Head of caudate nucleus (tissue), 42 donors: ENCODE measurements at regions not wholly inside any gene's neighbourhood (a gene's known extent, or its start where the extent isn't known, plus 50 kb on each side); places are given as distances from the start of the nearest gene placed in this dataset.
A peak's percentile ranks its signal among the peaks of the same experiment; 100 is the strongest.

Experiments used
- DNase-seq, 42 donors: peaks; one replicate each; pipeline versions ENCODE4 v3.0.0 to v3.0.0-alpha.2; 2020 to 2021; ENCODE audit warnings: mixed read lengths in 7 of 42
- intact Hi-C: fragments of 100-400 bp; cut with DNase I; formaldehyde crosslinking; loops from one replicate; pipeline ENCODE4 v1.15.0; 2022

DNA sequence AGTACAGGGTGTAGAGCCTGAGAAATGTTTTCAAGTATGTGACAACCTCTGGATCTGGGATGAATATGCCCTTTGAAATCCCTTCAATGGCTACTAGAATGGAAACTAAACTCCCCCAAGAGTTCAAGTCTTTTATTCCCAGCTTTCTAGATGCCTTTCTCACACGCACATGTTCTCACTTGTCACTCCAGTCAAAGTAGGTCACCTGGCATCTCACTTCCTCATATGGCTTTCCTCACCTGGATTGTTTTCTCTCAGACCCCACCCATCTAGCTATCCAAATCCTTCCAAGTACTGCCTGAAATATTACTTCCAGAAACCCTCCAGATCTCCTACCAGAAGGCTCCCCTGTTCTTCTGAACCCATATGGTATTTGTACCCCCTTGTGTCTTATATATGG, 615.4 kb upstream of the KLF4 start:
- intact Hi-C loops: no loop called here

DNA sequence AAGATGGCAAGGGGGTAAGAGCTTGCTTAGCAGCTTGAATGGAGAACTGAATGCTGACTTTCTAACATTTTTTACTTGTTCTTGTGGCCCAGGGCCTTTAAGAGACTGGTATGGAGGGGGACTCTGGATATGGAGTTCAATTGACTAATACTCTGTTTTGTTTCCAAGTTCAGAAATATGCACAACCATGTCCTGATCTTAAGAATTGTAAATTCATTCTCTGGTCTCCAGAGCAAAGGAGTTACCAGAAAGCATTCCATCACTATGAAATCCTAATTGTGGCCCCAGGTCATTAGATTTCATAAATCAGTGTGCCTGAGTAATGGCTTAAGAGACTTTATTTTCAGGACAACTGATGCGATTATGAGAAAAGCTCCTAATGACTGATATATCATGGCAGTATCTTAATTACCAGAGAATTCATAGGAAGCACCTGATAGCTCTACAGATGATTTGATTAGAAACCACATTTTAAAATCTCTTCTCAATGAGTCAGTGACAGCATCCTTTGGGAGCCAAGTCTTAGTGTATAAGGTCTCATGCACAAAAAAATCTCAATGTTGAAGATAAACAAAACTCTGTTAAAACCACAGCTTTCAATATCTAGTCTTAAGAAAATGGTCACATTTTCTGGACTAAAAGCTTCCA, 613.6 kb upstream of the KLF4 start:
- no peak for DNase-seq

More for the DNA sequence above, 615.4 kb upstream of the KLF4 start:
- no peak for DNase-seq

DNA sequence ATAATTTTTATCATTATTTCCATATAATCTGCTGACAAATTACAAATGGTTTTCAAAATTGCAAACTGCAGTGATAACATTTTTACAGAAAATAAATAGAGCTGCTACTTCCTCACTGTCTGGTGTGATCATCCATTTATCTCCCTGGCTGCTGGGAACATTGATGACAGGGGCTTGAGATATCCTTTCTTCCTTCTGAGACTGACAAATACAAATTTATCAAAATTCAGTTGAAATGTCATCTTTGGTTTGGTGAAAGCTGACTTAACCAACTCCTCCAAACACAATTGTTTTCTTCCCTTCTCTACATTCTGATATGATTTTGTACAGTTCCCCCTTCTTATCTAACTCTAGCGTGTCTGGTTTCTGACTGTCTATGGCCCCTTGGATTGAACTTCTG, 611.8 kb upstream of the KLF4 start:
- intact Hi-C loops: no loop called here
- no peak for DNase-seq

More for the DNA sequence above, 613.6 kb upstream of the KLF4 start:
- intact Hi-C loops: no loop called here

DNA sequence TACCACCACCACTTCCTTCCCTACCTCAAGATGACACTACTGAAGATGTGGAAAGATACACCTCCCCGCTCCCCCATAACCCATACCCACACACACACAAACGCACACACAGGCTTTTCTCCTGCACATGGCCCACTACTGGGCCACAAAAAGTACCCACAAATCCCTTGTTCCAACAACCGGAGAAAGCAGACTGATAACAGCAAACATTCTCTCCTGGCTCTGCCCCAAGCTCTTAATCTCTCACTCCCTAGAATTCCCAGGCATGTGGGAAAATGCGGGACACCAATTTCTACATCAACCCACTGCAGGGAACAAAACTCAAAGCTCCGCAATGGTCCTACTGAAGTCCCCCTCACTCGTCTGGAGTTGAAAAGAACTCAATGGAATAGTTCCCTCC, 611.0 kb upstream of the KLF4 start:
- no peak for DNase-seq
- intact Hi-C loops: no loop called here

DNA sequence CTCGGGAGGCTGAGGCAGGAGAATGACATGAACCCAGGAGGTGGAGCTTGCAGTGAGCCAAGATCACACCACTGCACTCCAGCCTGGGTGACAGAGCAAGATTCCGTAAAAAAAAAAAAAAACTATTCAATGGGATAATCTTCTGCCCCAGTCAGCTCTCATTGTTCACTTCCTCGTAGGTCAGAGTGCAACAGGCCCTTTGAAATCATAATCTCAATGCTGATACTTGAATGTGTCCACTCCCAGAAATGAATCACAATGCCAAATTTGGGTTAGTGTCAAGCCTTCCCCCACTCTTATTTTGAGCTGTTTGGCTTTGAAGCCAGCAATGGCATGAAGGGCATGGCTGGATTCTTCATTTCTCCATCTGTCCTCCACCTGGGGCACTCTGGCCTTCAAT, 610.3 kb upstream of the KLF4 start:
- intact Hi-C loops: no loop called here
- no peak for DNase-seq

DNA sequence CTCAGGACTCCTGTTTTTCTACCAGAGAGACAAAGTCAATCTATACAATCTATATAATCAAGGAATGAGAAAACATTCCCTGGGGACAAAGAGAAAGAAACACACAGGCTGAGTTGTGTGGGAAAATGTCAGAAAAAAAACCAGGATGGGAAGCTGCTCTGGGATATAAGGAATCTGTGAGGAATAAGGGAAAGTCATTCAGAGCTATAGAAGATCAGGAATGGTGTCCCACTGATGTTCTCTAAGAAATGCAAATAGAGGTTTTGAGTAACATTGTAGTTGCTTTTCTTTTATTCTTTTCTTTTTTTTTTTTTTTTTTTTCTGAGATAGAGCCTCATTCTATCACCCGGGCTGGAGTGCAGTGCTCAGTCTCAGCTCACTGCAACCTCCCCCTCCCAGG, 605.9 kb upstream of the KLF4 start:
- DNase-seq: no peak
- intact Hi-C loops: no loop called here

DNA sequence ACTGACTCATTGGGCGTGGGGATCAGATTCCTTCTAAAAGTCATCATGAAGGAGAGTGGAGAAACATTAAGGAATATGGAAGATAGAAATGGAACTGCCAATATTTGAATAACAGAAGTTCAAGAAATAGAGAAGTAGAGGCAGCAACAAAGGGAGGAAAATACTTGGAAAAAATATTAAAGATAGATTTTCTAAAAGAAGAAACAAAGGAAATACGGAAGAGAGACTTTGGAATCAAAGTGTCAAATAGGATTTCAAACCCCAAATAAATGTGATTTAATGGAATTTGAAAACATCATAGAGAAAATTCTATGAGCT, 605.1 kb upstream of the KLF4 start:
- intact Hi-C loops: no loop called here
- DNase-seq: no peak

DNA sequence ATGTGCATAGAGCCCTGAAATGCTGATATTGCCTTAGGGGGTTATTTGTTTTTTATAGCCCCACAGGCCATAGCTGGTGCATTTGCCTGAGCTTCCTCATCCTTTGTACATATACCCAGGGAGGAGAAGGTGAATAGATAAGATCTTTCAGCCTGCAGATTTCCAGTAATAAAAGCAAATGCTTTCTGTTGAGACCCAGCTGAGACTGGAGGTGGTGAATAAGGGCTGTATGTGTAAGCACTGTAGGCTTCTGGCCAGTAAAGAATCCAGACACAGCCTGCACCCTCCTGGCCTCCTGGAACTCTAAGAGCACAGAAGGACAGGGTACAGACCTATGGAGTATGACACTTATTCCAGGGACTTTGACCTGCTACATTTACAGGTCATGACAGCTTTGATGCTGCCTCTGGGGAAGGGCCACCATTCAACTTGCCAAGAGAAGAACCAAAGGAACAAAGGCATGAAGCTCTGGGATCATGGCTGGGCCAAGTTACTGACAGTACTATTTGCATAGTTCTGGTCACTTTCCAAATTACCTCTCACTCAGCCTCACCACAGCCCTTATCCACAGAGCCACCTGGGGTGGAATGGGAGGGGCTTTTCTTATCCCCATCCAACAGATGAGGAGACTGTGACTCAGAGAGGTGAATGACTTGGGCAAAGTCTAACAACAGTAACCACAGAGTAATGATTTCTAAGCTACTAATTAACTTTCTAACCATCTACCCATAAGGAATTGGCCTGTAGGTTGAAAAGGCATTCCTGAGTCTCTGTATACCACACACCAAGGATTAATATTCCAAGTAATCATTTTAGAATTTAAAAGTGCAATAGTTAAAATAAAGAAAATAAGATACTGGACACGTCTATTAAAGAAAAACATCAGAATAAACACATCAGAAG, 604.5 kb upstream of the KLF4 start:
- intact Hi-C loops: no loop called here

DNA sequence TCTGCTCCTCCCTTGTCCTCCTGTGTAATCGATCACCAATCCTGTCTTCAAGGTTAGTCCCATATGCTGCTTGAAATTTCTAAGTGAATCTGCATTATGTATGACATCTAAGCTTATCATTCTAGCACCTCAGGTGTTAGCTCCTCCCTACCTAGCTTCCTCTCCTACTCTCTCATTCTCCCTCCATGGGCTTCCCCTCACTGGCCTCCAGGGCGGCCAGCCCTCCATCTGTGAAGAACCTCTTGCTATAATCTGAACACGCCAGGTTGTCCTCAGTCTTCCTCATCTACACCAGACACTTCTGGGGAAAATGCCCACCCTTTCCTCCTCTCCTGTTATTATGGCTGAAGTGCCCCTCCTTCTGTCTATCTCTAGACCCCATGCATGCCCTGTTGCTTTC, 599.3 kb upstream of the KLF4 start:
- intact Hi-C loops: no loop called here
- no peak for DNase-seq

More for the DNA sequence above, 604.5 kb upstream of the KLF4 start:
- DNase-seq: no peak

DNA sequence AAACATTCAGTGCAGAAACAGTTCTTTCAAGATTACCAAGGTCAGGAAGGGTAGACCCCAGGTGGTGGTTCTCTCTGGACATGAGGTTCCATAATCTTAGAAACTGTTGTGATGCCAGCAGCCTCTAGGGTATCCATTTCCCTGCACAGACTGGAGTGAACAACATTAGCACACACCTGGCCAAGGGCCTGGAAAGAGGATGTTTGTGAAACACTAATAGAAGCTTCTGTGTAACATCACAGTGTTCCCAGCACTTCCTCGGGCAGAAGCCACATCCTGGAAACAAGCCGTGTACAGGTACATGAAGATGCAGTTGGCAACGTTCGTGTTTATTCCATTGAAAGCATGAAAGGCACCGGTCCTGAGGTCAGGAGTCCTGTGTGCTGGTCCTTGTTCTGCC, 598.2 kb upstream of the KLF4 start:
- DNase-seq: no peak
- intact Hi-C loops: no loop called here

DNA sequence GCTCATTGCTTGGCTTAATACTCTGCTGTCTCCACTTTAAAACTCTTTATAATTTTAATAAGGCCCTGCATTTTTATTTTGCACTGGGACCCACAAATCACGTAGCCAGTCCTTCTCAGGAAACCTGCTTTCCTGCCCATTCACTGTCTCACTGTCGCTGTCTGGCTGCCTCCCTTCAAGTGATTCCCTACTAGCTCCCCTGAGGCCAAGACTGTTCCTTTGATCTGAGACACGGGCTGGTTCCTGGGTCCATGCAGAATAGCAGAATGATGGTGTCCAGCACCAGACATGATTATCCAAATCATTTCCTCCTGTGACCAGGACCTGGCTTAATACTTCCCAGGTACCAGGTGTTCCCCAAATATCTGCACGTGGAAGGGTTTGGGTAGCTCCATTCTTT, 597.1 kb upstream of the KLF4 start:
- intact Hi-C loops: no loop called here
- DNase-seq: no peak

DNA sequence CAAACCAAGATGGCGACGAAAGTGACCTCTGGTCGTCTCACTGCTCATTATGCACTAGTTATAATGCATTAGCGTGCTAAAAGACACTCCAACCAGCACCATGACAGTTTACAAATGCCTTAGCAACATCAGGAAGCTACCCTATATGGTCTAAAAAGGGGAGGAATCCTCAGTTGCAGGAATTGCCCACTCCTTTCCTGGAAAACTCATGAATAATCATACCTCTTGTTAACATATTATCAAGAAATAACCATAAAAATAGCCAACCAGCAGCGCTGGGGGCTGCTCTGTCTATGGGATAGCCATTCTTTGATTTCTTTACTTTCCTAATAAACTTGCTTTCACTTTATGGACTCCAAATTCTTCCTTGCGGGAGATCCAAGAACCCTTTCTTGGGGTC, 595.7 kb upstream of the KLF4 start:
- DNase-seq: no peak
- intact Hi-C loops: no loop called here

DNA sequence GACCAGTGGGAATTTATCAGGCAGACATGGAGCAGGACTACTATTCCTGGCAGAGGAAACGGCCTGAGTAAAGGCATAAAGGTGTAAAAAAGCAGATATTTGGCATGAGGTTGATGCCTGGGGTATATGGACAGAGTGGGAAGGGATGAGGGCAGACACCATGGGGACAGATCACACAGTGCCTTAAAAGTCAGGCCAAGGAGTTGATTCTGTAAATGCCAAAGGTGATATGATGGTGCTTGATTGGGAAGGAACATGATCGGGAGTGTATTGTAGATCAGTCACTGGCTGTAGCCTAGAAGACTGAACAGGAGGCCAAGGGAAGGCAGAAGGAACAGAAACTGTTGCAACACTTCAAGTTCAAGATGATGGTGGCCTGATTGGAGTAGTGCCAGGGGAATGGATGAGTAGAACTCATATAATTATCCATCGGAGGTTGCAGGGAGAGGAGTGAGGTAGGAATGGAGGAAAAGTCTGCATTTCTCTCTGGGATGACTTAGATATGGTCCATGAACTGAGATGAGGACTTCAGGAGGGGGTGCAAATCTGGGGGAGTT, 594.3 kb upstream of the KLF4 start:
- intact Hi-C loops: no loop called here
- peak in 11 of 42 donors; percentile 8 to 45 (median 16) for DNase-seq

DNA sequence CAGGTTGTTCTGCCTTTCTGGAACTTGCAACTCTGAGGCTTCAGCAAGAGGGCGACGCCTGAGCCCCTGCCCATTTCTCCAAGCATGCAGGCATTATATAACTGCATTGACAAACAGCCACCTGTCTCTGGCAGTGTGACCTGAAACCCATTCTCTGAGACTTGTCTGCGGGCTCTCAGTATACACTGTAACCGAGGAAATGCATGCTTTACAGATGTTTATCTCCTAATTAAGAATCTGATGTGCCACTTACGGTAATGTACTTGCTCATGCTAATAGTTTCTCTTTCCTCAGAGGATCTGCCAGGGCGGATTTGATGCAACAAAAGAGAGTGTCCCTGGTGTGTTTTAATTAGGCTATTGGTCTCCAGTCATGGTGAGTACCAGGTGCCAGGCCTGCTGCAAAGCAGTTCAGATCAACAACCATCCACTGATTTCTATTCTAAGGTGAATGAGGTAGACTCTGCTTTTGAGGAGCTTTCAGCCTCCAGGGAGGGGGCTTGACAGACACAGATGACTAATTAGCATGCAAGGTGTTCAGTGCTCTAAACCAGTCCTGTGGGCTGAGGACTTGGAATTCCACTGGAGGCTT, 593.7 kb upstream of the KLF4 start:
- DNase-seq: no peak
- intact Hi-C loops: no loop called here

DNA sequence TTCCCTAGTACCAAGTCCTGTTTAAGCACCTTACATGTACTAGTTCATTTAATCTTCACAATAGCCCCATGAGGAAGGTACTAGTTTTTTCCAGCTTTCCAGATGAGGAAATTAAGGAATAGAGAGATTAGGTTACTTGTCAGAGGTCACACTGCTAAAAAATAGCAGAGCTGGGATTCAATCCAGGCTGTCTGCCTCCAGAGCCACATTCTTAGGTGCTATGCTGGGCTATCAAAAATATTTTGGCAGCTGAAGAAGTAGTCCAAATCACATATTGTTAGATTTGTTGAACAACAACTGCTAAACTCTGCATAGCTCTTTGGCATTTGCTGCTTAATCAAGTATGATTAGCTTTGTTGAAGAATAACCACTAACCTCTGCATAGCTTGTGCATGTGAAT, 591.5 kb upstream of the KLF4 start:
- no peak for DNase-seq
- intact Hi-C loops: no loop called here

DNA sequence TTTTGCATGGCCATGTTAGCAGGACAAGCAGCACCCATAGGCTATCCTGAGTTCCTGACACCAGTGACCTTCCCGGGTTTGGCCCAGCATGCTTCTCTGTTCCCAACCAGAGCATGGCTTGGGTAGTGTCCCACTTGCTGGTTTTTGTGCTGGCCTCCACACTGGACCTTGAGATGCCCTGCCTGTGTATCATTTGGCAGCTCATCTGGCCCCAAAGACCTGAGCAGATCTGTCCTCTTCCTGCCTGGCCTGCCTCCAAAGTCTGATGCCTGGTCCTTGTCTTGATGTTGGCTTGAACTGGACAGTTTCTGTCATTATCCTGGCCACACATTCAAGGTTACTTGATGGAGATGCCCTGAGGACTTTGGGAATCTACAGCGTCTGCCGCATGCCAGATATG, 590.7 kb upstream of the KLF4 start:
- DNase-seq: no peak
- intact Hi-C loops: no loop called here

DNA sequence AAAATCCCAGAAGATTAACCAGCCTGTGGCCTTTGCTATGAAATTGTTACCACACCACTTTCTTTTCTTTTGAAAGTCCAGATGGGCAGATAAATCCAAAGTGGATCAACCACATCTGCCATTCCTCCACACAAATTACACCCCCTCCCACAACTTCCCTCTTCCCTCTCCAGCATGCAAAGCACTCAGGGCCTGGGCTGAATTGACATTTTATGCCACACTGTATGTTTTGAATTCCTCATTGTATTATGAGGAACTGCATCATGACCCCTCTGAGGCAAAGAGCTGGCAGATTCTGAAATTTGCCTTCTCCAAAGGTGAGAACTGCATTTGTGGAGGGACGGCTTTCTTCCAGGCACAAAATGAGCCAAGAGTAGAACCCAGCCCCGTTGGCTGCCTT, 589.2 kb upstream of the KLF4 start:
- intact Hi-C loops: no loop called here
- DNase-seq: no peak

DNA sequence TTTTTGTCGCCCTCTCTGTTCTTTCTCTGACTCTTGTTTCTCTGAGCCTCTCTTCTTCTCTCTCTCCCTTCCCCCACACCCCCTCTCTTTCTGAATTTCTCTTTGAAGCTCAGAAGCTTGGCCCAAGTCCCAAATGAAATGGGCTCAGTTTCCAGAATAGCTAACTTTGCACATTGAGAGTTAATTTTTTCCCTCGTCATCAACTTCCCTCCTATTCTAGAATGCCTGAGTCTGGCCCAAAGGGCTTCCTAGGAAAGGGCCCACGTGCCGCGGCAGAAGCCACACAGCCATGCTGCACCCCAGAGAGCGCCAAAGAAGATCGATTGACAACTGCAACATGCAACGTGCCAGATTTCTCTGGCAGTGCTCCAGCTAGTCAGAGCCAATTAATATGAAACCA, 588.8 kb upstream of the KLF4 start:
- intact Hi-C loops: no loop called here
- DNase-seq: no peak

DNA sequence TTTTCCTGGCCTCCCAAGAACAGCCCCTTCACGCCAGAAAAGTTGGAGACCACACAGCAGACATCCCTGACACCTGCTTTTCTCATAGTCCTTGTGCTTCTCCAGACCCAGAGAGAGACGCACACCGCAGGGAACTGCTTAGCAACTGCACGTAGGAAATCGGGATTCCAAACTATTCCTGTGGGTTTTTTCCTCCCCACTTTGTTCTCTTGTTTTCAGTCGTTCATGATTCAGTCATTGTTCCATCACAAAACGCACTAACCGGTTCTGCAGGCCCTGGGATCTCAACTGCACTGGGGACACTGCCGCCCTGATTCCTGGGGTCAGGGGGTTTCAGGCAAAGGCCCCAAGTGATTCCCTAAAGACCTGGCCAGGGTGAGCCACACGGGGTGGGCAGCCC, 588.0 kb upstream of the KLF4 start:
- no peak for DNase-seq
- intact Hi-C loops: no loop called here

DNA sequence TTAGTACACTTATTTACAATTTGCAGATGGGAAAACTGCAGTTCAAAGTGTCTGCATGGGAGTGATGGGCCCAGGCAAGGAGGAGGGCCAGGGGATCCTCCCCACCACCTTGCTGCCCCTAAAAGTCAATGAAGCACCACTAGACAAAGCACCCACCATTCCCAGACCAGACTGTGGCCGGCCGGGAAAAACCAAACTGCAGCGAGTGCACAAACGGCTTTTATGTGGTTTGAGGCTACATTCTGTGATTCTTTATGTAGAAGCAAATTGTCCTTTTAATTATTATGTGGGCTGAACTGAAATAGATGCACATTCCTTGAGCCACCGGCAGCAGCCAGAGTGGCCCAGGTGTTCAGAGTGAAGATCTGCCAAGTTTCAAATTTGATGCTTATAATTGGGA, 585.3 kb upstream of the KLF4 start:
- intact Hi-C loops: no loop called here
- DNase-seq: no peak
